MCF 10A (cell line): ENCODE measurements at regions not wholly inside any gene's neighbourhood (a gene's known extent, or its start where the extent isn't known, plus 50 kb on each side); places are given as distances from the start of the nearest gene placed in this dataset.

ENCODE experiments used
- BruUV-seq: library from RNA; stranded (reverse); fragments of 400-500 nt; replicated peaks from 2 replicates; lab custom pipeline; 2021; lab: Mats Ljungman, UMichigan
- CTCF ChIA-PET: fragments of 300-600 bp; sonication (Branson Sonifier 250); formaldehyde crosslinking; extraction: SDS; loops from one replicate; lab custom pipeline; 2021; ENCODE audit warnings: antibody characterized with exemption, inconsistent platforms; lab: Yijun Ruan, JAX
- POLR2A ChIA-PET: fragments of 300-600, 350-650 bp; sonication (Branson Sonifier 250); formaldehyde crosslinking; extraction: SDS; loops from one replicate; lab custom pipeline; 2020; ENCODE audit warnings: antibody characterized with exemption, inconsistent platforms; lab: Yijun Ruan, JAX
- DNase-seq: peaks from one replicate; pipeline ENCODE4 v3.0.0-alpha.2; 2018; ENCODE audit not compliant: unreplicated experiment
- H3K27ac Mint-ChIP-seq: one replicate; pipeline ENCODE4 v1.8.0; 2022; ENCODE audit warnings: mild to moderate bottlenecking, low read depth, mixed read lengths; ENCODE audit not compliant: unreplicated experiment
- H3K27me3 Mint-ChIP-seq: one replicate; pipeline ENCODE4 v1.8.0; 2022; ENCODE audit warnings: mixed read lengths; ENCODE audit not compliant: insufficient read depth, unreplicated experiment
- H3K36me3 Mint-ChIP-seq: one replicate; pipeline ENCODE4 v1.8.0; 2022; ENCODE audit warnings: mild to moderate bottlenecking, moderate library complexity, mixed read lengths; ENCODE audit not compliant: insufficient read depth, unreplicated experiment
- H3K4me1 Mint-ChIP-seq: one replicate; pipeline ENCODE4 v1.8.0; 2022; ENCODE audit warnings: mixed read lengths; ENCODE audit not compliant: insufficient read depth, unreplicated experiment
- H3K4me3 Mint-ChIP-seq: one replicate; pipeline ENCODE4 v1.8.0; 2022; ENCODE audit warnings: mild to moderate bottlenecking, moderate library complexity, mixed read lengths; ENCODE audit not compliant: unreplicated experiment
- H3K9me3 Mint-ChIP-seq: one replicate; pipeline ENCODE4 v1.8.0; 2022; ENCODE audit warnings: mixed read lengths; ENCODE audit not compliant: unreplicated experiment
- intact Hi-C: fragments of 100-400 bp; cut with micrococcal nuclease; formaldehyde crosslinking; loops from 2 replicates; pipeline ENCODE4 v1.14.1; 2022
- TF ChIP-seq, protein P1 (sequence below): fragments of 200-600 bp; IDR thresholded peaks from one replicate; pipeline ENCODE4 v1.8.0; 2022; ENCODE audit warnings: antibody characterized with exemption, mild to moderate bottlenecking; ENCODE audit not compliant: unreplicated experiment

DNA sequence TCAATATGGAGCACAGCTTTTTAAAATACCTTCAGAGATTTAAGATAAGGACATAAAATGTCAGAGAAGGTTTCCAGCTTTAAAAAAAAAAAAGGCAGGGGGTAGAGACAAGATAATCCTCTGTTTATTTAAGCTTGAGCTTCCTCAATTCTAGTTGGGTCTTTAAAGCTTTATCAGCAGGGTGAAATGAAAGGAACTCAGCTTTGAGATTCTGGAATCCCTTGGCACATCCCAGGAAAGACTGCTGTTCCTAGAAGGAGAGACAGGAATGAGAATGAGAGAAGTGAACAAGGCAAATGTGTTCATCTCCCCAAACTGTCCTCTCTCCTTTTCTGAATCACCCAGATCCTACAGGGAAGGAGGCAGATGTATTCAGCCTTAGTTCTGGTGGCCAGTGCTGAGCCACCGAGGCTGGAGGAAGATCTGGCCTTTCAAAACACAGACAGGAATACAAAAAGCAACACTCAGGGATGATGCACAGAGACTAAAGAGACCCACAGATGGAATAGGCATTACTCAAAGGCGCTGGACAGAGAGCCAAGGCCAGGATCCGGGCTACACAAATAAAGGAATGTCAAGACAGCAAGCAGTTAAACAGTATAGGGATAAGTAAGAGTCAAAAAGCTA lies 385.8 kb upstream of the DUSP10 start:
- no TSS peak for BruUV-seq
- ChIA-PET POLR2A (interaction anchor here (0.7 to 1.2 kb wide), 5 partner anchors 9 to 386 kb away, joined by 3 to 5 read pairs (median 3); partner anchors contain the start of gene DUSP10), CTCF (interaction anchor here (0.5 to 5.7 kb wide), 12 partner anchors 11 to 359 kb away, joined by 3 to 81 read pairs (median 4); no protein-coding TSS in a partner anchor)
- no peaks in the 10 kb centered on the region for H3K27me3 Mint-ChIP-seq
- no peak overlapping the region for H3K4me3 Mint-ChIP-seq
- H3K36me3 Mint-ChIP-seq = no peaks in the 10 kb centered on the region
- no peaks in the 10 kb centered on the region for H3K4me1 Mint-ChIP-seq
- peaks cover 3% of the 10 kb centered on the region for H3K9me3 Mint-ChIP-seq
- no peak for DNase-seq
- TF ChIP-seq, protein P1, sequence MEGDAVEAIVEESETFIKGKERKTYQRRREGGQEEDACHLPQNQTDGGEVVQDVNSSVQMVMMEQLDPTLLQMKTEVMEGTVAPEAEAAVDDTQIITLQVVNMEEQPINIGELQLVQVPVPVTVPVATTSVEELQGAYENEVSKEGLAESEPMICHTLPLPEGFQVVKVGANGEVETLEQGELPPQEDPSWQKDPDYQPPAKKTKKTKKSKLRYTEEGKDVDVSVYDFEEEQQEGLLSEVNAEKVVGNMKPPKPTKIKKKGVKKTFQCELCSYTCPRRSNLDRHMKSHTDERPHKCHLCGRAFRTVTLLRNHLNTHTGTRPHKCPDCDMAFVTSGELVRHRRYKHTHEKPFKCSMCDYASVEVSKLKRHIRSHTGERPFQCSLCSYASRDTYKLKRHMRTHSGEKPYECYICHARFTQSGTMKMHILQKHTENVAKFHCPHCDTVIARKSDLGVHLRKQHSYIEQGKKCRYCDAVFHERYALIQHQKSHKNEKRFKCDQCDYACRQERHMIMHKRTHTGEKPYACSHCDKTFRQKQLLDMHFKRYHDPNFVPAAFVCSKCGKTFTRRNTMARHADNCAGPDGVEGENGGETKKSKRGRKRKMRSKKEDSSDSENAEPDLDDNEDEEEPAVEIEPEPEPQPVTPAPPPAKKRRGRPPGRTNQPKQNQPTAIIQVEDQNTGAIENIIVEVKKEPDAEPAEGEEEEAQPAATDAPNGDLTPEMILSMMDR = no peak
- intact Hi-C loops = no loop called here
- H3K27ac Mint-ChIP-seq = no peak overlapping the region

DNA sequence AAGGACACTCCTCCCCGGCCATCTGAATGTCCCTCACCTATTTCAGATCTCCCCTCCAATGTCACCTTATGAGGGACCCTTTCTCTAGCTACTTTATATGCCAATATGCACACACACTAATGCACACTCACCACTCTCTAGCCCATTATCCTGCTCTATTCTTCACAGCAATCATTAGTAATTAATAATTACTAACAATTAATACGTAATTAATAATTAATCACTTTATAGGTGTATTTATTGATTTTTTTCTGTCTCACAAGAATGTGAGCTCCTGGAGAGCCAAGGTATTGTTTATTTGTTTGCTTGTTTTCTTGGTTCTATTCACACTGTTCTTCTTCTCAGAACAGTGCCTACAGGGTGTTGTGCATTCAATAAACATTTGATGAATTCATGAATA lies 385.2 kb upstream of the DUSP10 start:
- no peak overlapping the region for H3K27ac Mint-ChIP-seq
- no TSS peak for BruUV-seq
- ChIA-PET CTCF (interaction anchor here (0.5 to 5.7 kb wide), 12 partner anchors 10 to 649 kb away, joined by 3 to 81 read pairs (median 3); no protein-coding TSS in a partner anchor), POLR2A (interaction anchor here (0.7 to 1.2 kb wide), 6 partner anchors 10 to 385 kb away, joined by 3 to 5 read pairs (median 3); partner anchors contain the start of gene DUSP10)
- intact Hi-C loops = no loop called here
- H3K9me3 Mint-ChIP-seq = no peaks in the 10 kb centered on the region
- H3K4me3 Mint-ChIP-seq = no peak overlapping the region
- no peak for DNase-seq
- TF ChIP-seq, protein P1 = no peak
- H3K27me3 Mint-ChIP-seq = no peaks in the 10 kb centered on the region
- no peaks in the 10 kb centered on the region for H3K4me1 Mint-ChIP-seq
- no peaks in the 10 kb centered on the region for H3K36me3 Mint-ChIP-seq

DNA sequence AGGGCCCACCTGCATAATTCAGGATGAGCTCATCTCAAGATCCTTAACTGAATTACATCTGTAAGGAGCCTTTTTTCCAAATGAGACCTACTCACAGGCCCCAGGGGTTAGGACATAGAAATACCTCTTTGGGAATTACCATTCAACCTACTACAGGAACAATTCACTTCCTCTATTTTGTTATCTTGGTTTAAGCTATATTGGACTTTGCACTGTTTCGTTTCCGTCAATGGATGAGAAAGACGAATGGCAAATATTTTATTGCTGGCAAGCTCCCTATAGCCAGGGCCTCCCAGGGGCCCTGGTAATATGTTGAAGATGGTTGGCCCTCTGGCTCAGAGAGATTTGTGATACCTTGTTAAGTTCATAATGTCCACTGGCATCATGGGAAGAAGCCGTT lies 384.2 kb upstream of the DUSP10 start:
- POLR2A ChIA-PET = interaction anchor here (1.1 kb wide), 1 partner anchor 11 kb away, joined by 4 read pairs; no protein-coding TSS in a partner anchor
- Mint-ChIP-seq H3K36me3 (no peaks in the 10 kb centered on the region), H3K27ac (no peak overlapping the region), H3K9me3 (no peaks in the 10 kb centered on the region), H3K4me3 (no peak overlapping the region), H3K4me1 (no peaks in the 10 kb centered on the region), H3K27me3 (no peaks in the 10 kb centered on the region)
- TF ChIP-seq, protein P1 = no peak
- intact Hi-C loops = no loop called here
- no peak for DNase-seq
- CTCF ChIA-PET = interaction anchor here (0.7 to 5.7 kb wide), 7 partner anchors 24 to 329 kb away, joined by 3 to 81 read pairs (median 3); no protein-coding TSS in a partner anchor
- BruUV-seq = no TSS peak

DNA sequence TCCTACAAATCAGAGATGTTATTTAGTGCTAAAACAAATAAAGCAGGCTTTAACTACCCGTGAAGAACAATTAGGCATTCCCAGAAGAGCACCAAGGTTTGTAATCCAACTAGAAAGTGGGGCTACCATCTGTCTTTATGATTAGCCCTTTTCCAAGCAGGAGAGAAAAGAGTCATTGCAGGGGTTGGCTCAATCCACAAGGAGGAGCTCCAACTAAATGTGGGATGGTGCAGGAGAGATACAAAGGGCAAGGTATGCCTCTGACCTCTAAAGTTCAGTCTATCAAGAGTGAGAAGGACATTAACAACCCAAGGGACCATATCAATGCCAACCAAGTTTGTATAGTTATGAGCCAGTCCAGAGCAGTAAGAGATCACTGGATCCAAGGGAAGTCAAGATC lies 382.7 kb upstream of the DUSP10 start:
- BruUV-seq = no TSS peak
- Mint-ChIP-seq H3K36me3 (no peaks in the 10 kb centered on the region), H3K9me3 (no peaks in the 10 kb centered on the region), H3K27ac (no peak overlapping the region), H3K4me3 (no peak overlapping the region), H3K27me3 (no peaks in the 10 kb centered on the region), H3K4me1 (no peaks in the 10 kb centered on the region)
- POLR2A ChIA-PET = interaction anchor here (0.5 kb wide), 1 partner anchor 364 kb away, joined by 3 read pairs; no protein-coding TSS in a partner anchor
- TF ChIP-seq, protein P1 = peak; percentile 58
- peak; percentile 64 for DNase-seq
- CTCF ChIA-PET = interaction anchor here (0.5 to 5.7 kb wide), 30 partner anchors 8 to 1370 kb away, joined by 3 to 81 read pairs (median 4); no protein-coding TSS in a partner anchor
- intact Hi-C loops = loop anchor here (1.0 to 5.0 kb wide), 3 partner anchors 47 to 382 kb away; partner anchors contain the start of gene DUSP10
